ENCODE measurements at regions not wholly inside any gene's neighbourhood (a gene's known extent, or its start where the extent isn't known, plus 50 kb on each side); places are given as distances from the start of the nearest gene placed in this dataset.

DNA sequence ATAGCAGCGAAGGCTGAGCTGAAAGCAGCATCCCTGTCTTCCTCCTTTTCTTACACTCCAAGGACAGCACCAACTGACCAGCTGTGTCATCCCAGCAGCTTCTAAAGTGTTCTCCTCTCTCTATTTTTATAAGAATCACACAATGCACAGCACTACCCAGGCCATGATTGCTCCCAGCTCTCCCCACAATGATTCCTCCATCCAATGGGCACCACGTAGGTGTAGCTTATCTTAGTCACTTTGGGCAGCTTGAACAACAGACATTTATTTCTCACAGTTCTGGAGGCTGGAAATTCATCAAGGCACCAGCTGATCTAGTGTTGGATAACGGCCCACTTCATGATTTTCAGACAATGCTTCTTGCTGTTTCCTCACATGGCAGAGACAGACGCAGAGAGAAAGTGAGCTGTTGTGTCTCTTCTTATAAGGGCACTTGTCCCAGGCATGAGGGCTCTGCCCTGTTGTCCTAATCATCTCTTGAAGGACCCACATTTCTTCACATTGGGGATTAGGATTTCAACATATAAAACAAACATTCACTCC is 92.0 kb upstream of the CDC14C start:
- H3K79me2 ChIP-seq (replicated peaks; ENCODE audit: insufficient read depth, low read length): no peaks in the 10 kb centered on the region
- no peak for TF ChIP-seq TAF1 (IDR thresholded peaks at IDR 0.05; ENCODE audit: low read depth)
- TF ChIP-seq RAD21 (conservative IDR thresholded peaks at IDR 0.05): no peak
- TF ChIP-seq SMC3 (conservative IDR thresholded peaks at IDR 0.05; ENCODE audit: poor library complexity): no peak
- TF ChIP-seq MXI1 (conservative IDR thresholded peaks at IDR 0.05; ENCODE audit: poor library complexity, severe bottlenecking): no peak
- no peak for TF ChIP-seq EP300 (conservative IDR thresholded peaks at IDR 0.05; ENCODE audit: poor library complexity, severe bottlenecking)
- TF ChIP-seq, protein P1, sequence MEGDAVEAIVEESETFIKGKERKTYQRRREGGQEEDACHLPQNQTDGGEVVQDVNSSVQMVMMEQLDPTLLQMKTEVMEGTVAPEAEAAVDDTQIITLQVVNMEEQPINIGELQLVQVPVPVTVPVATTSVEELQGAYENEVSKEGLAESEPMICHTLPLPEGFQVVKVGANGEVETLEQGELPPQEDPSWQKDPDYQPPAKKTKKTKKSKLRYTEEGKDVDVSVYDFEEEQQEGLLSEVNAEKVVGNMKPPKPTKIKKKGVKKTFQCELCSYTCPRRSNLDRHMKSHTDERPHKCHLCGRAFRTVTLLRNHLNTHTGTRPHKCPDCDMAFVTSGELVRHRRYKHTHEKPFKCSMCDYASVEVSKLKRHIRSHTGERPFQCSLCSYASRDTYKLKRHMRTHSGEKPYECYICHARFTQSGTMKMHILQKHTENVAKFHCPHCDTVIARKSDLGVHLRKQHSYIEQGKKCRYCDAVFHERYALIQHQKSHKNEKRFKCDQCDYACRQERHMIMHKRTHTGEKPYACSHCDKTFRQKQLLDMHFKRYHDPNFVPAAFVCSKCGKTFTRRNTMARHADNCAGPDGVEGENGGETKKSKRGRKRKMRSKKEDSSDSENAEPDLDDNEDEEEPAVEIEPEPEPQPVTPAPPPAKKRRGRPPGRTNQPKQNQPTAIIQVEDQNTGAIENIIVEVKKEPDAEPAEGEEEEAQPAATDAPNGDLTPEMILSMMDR (IDR thresholded peaks at IDR 0.05; ENCODE audit: poor library complexity, severe bottlenecking): no peak
- no peak for TF ChIP-seq EZH2 (IDR thresholded peaks at IDR 0.05; ENCODE audit: borderline replicate concordance, insufficient read depth, low read length, poor library complexity, severe bottlenecking)
- TF ChIP-seq POLR2AphosphoS5 (IDR thresholded peaks at IDR 0.05): no peak
- TF ChIP-seq, protein P2, sequence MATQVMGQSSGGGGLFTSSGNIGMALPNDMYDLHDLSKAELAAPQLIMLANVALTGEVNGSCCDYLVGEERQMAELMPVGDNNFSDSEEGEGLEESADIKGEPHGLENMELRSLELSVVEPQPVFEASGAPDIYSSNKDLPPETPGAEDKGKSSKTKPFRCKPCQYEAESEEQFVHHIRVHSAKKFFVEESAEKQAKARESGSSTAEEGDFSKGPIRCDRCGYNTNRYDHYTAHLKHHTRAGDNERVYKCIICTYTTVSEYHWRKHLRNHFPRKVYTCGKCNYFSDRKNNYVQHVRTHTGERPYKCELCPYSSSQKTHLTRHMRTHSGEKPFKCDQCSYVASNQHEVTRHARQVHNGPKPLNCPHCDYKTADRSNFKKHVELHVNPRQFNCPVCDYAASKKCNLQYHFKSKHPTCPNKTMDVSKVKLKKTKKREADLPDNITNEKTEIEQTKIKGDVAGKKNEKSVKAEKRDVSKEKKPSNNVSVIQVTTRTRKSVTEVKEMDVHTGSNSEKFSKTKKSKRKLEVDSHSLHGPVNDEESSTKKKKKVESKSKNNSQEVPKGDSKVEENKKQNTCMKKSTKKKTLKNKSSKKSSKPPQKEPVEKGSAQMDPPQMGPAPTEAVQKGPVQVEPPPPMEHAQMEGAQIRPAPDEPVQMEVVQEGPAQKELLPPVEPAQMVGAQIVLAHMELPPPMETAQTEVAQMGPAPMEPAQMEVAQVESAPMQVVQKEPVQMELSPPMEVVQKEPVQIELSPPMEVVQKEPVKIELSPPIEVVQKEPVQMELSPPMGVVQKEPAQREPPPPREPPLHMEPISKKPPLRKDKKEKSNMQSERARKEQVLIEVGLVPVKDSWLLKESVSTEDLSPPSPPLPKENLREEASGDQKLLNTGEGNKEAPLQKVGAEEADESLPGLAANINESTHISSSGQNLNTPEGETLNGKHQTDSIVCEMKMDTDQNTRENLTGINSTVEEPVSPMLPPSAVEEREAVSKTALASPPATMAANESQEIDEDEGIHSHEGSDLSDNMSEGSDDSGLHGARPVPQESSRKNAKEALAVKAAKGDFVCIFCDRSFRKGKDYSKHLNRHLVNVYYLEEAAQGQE (IDR thresholded peaks at IDR 0.05; ENCODE audit: borderline replicate concordance): no peak
- H3K9me2 ChIP-seq (ENCODE audit: insufficient read depth, low read length): no peaks in the 10 kb centered on the region
- no peaks in the 10 kb centered on the region for H3K27me3 ChIP-seq (ENCODE audit: insufficient read depth, low read depth, low read length)
- no peak overlapping the region for H3K27ac ChIP-seq (ENCODE audit: low read length)
- no peaks in the 10 kb centered on the region for H3K9me3 ChIP-seq (ENCODE audit: low read length)
- no peaks in the 10 kb centered on the region for H3F3A ChIP-seq (ENCODE audit: insufficient read depth, low read length, poor library complexity, severe bottlenecking)
- H3K36me3 ChIP-seq (ENCODE audit: insufficient read depth, low read length): no peaks in the 10 kb centered on the region
- no peak overlapping the region for H3K4me3 ChIP-seq (ENCODE audit: low read length)
- H2AFZ ChIP-seq (ENCODE audit: low read depth, low read length): no peak overlapping the region
- no peaks in the 10 kb centered on the region for H4K20me1 ChIP-seq (ENCODE audit: insufficient read depth)
- no peak overlapping the region for H3K4me2 ChIP-seq (ENCODE audit: low read length)
- no peak overlapping the region for H3K9ac ChIP-seq (ENCODE audit: low read length)

DNA sequence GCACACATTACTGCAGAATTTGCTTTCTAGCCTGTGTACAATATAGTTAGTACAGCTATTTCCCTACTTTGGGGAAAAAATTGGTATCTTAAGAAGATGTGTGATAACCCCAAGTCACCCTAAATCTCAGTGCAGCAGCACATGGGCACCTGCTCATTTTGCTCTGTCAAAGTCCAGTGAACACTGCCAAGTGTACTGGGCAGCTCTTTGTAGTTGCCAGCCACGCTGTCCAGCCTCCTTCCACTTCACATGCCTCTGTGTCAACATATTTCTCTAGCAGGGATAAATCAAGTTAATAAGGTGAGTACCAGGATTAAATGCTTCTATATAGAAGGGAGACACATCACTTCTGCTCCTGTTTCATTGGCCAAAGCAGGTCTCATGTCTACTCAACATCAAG is 87.1 kb upstream of the CDC14C start:
- no peak overlapping the region for H3K4me3 ChIP-seq (ENCODE audit: low read length)
- TF ChIP-seq, protein P1 (IDR thresholded peaks at IDR 0.05; ENCODE audit: poor library complexity, severe bottlenecking): no peak
- TF ChIP-seq TAF1 (IDR thresholded peaks at IDR 0.05; ENCODE audit: low read depth): no peak
- TF ChIP-seq EP300 (conservative IDR thresholded peaks at IDR 0.05; ENCODE audit: poor library complexity, severe bottlenecking): no peak
- TF ChIP-seq EZH2 (IDR thresholded peaks at IDR 0.05; ENCODE audit: borderline replicate concordance, insufficient read depth, low read length, poor library complexity, severe bottlenecking): no peak
- TF ChIP-seq, protein P2 (IDR thresholded peaks at IDR 0.05; ENCODE audit: borderline replicate concordance): no peak
- TF ChIP-seq RAD21 (conservative IDR thresholded peaks at IDR 0.05): no peak
- no peak for TF ChIP-seq POLR2AphosphoS5 (IDR thresholded peaks at IDR 0.05)
- TF ChIP-seq SMC3 (conservative IDR thresholded peaks at IDR 0.05; ENCODE audit: poor library complexity): no peak
- no peak for TF ChIP-seq MXI1 (conservative IDR thresholded peaks at IDR 0.05; ENCODE audit: poor library complexity, severe bottlenecking)

More for the DNA sequence above, 87.1 kb upstream of the CDC14C start:
- Histone ChIP-seq H3K4me2 (ENCODE audit: low read length) (no peak overlapping the region), H3K27me3 (ENCODE audit: insufficient read depth, low read depth, low read length) (no peaks in the 10 kb centered on the region), H3K9me3 (ENCODE audit: low read length) (no peaks in the 10 kb centered on the region), H3K9me2 (ENCODE audit: insufficient read depth, low read length) (no peaks in the 10 kb centered on the region), H3K79me2 (replicated peaks; ENCODE audit: insufficient read depth, low read length) (no peaks in the 10 kb centered on the region), H3K36me3 (ENCODE audit: insufficient read depth, low read length) (no peaks in the 10 kb centered on the region), H4K20me1 (ENCODE audit: insufficient read depth) (no peaks in the 10 kb centered on the region), H3K9ac (ENCODE audit: low read length) (no peak overlapping the region), H3F3A (ENCODE audit: insufficient read depth, low read length, poor library complexity, severe bottlenecking) (no peaks in the 10 kb centered on the region), H2AFZ (ENCODE audit: low read depth, low read length) (no peak overlapping the region), H3K27ac (ENCODE audit: low read length) (no peak overlapping the region)
